ENCODE measurements at regions not wholly inside any gene's neighbourhood (a gene's known extent, or its start where the extent isn't known, plus 50 kb on each side); places are given as distances from the start of the nearest gene placed in this dataset.
"Not testable (repeated sequence)": the region's sequence is repeated elsewhere in the genome, so short reads cannot be mapped to it uniquely, and the experiment has no call there.

DNA sequence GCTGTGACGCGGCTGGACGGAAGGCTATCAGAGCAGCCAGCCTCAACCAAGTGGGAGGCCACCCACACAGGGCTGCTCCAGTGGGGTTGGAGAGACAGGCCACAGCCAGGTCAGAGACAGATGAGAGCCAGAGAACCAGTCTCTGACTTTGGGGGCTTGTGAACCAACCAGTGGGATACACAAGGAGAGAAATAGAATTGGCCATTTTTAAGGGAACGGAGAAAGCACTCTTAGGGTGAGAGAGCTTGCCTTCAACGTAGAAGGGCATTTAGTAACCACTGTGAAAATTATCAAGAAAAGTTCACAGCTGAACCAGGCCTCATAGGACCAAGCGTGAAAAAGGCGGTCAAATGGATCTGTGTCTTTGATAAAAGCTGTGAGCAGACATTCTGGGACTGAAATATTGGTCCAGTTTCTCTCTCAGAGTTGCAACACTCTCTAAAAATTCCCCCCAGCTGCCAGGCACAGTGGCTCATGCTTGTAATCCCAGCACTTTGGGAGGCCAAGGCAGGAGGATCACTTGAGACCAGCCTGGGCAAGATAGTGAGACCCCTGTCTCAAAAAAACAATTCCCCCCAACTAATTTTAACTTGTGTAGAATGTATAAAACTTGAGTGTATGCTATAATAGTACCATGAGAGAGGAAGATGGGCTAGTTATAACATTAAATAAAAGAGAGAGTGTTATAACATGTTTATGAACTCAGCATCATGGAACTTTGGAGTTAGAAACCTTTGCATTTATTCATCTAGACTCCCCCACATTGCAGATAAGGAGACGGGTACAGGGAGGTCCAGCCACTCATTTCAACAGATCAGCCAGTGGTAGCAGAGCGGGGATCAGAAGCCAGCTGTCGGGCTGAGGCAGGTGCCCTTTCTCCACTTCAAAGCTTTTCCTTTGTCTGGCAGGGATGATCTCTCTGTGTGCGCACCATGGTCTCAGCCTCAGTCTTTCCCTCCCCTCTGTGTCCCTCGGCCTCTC, 132.2 kb downstream of the NPIPB11 start:
- DNase-seq (ENCODE audit: low read depth in 2 of 2) = not testable (repeated sequence)

DNA sequence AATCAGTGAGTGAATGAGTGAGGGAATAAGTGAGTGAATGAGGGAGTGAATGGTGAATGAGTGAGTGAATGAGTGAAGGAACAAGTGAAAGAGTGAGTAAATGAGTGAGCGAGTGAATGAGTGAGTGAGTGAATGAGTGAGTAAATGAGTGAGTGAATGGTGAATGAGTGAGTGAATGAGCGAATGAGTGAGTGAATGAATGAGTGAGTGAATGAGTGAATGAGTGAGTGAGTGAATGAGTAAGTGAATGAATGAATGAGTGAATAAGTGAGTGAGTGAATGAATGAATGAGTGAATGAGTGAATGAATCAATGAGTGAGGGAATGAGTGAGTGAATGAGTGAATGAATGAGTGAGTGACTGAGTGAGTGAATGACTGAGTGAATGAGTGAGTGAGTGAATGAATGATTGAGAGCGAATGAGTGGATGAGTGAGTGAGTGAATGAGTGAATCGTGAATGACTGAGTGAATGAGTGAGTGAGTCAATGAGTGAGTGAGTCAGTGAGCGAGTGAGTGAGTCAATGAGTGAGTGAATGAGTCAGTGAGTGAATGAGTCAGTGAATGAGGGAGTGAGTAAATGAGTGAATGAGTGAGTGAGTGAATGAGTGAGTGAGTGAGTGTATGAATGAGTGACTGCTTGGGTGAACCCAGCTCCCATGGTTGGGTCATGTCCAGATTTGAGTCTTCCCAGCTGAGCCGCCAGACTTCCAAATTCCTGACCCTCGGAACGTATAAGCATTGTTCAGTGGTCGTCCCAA, 133.0 kb downstream of the NPIPB11 start:
- not testable (repeated sequence) for DNase-seq (ENCODE audit: low read depth in 2 of 2)

DNA sequence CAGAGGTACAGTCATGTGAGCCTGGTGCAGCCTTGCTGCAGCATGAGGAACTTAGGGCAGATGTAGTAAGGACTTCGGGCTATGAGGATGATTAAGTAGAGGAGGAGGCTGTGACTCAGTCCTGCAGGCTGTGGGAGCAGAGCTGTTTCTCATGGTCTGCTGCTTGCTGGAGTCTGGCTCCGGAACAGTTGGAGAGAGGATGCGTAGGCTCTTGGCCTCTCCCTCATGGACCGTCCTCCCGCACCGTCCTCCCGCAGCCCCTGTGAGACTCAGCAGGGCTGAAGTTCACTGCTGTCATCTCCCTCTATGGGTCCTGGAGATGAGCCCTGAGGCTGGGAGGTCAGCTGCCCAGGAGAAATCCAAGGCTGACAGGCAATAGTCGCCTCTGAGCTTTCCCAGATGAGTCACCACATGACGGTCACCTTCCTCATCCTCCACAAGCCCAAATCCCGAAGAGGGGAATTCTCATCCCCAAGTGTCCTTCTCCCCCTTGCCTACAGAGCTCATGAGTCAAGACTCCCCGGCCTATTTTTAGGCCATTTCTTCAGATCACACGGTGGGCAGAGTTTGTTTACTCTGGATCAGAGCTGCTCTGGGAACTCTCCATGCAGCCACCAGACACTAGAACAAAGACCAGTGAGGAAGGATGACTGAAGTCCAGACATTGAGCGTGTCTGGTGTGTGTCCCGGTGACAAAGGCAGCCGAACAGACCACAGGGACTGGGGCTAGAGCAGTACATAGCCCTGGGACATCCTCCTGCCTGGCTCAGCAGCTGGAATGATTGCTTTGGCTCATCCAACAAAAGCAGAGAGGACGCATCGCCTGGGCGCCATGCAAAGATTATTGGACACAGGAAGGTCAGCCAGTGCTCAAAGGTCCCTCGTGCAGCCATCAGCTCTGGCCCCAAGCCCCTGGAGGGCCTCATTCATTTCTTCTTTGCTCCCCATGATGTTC, 134.5 kb downstream of the NPIPB11 start:
- not testable (repeated sequence) for DNase-seq (ENCODE audit: low read depth in 2 of 2)

DNA sequence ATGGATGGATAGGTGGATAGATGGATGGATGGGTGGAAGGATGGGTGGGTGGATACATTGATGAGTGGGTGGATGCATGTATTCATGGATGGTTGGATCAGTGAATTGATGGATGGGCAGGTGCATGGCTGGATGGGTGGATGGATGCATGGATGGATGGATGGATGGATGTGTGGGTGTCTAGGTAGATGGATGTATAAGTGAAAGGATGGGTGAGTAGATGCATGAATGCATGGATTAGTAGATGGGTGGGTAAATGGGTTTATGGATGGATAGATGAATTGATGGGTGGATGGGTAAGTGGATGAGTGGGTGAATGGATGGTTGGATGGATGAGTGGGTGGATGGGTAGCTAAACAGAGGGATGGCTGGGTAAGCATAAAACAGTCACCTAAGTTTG, 135.6 kb downstream of the NPIPB11 start:
- not testable (repeated sequence) for DNase-seq (ENCODE audit: low read depth in 2 of 2)

DNA sequence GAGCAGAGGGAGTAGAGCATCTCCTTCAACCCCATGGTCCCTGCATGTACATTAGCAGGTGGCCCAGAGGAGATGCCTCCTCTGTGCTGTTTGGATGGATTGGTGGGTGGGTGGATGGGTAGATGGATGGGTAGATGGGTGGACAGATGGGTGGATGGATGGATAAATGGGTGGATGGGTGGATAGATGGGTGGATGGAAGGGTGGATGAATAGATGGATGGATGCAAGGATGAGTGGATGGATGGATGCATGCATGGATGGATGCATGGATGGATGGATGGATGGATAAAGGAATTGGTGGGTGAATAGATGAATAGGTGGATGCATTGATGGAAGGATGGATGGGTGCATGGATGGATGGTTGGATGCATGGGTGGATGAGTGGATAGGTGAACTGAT, 136.5 kb downstream of the NPIPB11 start:
- DNase-seq (ENCODE audit: low read depth in 2 of 2) = not testable (repeated sequence)

DNA sequence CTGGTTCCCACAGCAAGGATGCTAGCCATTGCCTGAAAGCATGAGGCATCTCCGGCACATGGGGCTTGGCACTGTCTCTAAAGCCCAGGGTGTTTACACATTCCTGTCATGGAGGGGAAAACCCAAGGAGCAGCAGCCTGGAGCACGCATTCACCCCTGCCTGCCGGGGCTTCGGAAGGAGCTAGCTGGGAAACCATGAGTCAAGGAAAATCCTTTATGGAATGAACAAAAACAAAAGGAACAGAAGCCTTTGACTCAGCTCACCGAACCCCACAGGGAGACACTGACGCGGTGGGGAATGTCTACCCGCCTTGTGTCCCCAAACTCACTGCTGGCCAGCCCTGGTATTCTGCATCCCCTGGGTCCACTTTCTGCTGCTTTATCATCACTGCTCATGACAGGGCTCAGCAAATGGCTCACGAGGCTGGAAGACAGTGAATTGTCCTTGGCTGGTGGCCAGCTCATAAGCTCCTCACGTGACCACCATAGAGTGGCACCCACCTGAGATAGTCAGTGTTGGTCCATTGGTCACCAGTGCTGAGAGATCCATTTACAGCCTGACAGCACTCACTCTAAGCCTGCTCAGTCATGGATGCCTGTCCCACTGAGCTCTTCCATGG, 137.2 kb downstream of the NPIPB11 start:
- not testable (repeated sequence) for DNase-seq (ENCODE audit: low read depth in 2 of 2)

DNA sequence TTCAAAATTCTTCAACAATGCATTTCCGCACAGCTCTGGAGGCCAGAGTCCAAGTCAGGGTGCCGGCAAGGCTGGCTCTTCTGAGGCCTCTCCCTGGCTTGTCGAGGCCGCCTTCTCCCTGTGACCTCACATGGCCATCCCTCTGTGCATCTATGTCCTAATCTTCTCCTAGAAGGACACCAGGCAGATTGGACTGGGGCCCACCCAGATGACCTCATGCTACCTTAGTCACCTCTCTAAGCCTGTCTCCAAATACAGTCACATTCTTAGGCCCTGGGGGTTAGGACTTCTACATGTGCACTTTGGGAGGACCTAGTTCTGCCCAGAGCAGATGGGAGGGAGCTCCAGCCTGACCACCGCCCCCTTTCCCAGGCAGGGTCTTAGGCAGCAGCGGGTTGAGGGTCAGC, 137.7 kb downstream of the NPIPB11 start:
- not testable (repeated sequence) for DNase-seq (ENCODE audit: low read depth in 2 of 2)

DNA sequence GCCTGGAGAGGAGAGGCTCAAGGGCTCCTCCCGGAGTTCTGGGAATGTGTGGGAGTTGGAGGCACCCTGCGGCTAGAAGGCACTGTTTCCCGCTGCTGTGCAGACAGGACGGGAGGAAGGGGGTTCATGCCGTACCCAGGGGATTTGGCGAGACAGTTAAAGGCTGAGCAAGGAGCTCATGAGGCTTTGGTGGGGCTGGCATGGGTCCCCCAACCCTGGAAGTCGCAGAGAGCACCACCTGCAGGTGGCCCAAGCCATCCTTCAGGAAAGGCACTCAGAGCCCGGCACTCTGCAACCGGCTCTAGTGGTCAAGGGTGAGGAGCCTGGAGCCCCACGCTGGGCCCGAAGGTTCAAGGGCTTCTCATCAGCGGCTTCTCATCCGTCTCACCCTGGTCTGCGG, 138.2 kb downstream of the NPIPB11 start:
- not testable (repeated sequence) for DNase-seq (ENCODE audit: low read depth in 2 of 2)

DNA sequence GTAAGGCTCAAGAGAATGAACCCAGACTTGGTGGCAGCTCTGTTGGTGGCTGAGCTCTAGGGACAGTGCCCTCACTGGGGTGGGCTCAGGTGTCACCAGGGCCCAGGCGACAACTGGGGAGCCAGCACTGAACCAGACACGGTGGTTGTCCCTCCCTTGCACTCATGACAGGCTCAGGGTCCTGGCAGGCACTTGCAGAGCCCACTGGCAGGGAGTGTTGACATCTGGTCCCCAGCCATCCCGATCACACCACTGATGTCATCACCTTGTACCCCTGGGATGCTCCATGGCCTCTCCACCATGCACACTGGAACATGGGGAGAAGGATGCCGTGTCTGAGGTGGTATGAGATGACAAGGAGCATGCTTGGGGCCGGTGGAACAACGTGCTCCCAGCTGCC, 138.6 kb downstream of the NPIPB11 start:
- DNase-seq (ENCODE audit: low read depth in 2 of 2) = not testable (repeated sequence)

DNA sequence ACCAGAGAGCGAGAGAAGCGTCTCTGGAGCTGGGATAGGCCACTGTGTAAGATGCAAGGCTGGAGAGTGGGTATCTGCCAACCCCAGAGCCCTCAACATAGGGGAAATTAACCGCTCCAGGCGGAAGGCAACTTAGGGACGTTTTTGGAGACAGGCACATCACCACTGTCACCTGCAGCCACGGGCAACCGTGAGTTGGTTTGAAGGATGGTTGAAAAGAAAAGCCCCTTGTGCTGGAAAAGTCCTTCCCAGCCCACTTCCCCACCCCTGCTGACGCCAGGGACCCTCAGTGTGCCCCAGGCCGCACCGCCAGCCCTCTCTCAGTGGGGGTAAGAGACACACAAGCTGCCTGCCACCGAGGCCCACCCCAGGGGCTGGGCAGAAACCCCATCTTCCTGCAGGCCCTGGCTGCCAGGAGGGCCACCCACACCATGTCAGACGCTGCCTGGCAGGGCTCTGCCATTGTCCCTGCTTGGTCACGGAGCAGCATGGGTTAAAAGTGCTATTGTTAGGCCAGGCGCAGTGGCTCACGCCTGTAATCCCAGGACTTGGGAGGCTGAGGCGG, 139.4 kb downstream of the NPIPB11 start:
- DNase-seq (ENCODE audit: low read depth in 2 of 2) = not testable (repeated sequence)

DNA sequence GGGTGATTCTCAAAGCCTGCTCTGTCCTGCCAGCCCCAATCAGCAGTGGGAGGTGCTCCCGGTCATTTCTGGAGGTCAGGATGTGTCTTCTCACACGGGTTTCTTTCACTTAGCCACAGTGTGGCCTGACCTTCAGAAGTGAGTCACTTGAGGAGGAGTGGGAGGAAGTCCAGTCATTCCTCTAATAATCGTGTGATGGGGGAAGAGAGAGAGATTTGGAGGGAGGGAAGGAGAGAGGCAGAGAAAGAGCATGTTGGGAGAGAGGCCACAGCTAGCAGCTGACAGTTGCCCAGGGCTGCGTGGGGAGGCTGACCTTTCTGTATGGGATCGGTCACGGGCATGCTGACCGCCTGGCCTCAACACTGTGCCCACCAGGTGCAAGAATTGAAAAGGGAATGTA, 139.9 kb downstream of the NPIPB11 start:
- peak in 1 of 2 donors; percentile 21 for DNase-seq (ENCODE audit: low read depth in 2 of 2)

DNA sequence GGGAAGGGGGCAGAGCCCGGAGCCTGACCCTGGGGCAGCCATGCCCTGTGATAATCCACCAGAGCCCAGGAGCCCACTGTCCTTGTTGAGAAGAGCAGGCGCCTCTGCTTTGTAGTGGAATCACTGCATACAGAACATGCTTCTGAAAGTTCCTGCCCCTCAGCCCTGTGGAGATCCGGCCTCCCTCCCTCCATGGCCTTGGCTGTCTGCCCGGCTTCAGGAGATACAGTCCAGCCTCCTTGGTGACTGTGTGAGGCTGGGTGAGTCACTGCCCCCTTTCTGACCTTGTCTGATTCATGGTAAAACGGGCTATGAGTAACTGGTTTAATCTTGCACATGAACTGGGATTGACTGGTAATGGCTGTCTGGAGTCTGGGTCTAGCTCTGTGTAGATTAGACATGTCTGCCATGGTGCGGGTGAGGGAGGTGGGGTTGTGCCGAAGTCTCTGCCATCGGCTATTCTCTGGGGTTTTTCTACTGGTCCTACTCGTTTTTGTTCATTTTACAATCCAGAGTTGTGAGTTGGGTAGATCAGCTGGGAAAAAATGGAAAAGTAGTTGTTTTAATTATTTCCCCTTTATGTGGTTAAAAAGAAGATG, 141.2 kb downstream of the NPIPB11 start:
- DNase-seq (ENCODE audit: low read depth in 2 of 2) = peak; percentile 22 to 28

DNA sequence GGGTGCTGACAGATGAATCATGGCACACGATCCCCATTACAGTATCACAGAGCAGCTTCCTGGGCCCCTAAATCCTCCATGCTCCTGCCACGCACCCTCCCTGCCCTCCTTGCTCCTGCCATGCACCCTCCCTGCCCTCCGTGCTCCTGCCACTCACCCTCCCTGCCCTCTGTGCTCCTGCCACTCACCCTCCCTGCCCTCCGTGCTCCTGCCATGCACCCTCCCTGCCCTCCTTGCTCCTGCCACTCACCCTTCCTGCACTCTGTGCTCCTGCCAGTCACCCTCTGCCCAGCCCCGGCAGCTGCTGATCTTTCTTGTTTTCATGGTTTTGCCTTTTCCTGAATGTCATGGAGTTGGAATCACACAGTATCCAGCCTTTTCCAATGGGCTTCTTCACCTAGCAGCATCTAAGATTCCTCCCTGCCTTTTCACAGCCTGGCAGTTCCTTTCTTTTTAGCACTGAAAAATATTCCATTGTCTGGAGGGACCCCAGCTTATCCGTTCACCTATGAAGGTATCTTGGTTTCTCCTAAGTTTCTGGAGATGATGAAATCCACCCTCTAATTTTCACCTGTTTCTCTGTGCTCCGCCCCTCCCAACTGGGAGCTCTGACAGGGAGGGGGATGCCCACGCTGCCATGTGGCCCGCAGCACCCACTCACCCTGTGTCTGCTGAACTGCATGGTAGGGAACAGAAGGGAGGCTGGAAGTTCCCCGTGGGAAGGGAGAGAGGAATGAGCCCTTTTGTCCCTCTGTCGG, 142.3 kb downstream of the NPIPB11 start:
- DNase-seq (ENCODE audit: low read depth in 2 of 2) = not testable (repeated sequence)

DNA sequence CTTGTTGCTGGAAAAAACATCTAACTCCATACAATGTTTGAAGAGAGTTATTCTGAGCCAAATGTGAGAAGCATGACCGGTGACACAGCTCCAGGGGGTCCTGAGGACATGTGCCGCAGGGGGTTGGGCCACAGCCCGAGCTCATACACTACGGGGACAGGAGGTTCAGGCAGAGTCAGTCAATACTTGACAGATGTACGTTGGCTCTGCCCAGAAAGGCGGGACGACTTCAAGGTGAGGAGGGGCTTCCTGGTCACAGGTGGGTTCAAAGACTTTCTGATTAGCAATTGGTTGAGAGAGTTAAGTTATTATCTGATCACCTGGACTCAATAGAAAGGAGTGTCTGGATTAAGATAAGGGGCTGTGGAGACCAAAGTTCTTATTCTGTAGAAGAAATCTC, 143.8 kb downstream of the NPIPB11 start:
- not testable (repeated sequence) for DNase-seq (ENCODE audit: low read depth in 2 of 2)

DNA sequence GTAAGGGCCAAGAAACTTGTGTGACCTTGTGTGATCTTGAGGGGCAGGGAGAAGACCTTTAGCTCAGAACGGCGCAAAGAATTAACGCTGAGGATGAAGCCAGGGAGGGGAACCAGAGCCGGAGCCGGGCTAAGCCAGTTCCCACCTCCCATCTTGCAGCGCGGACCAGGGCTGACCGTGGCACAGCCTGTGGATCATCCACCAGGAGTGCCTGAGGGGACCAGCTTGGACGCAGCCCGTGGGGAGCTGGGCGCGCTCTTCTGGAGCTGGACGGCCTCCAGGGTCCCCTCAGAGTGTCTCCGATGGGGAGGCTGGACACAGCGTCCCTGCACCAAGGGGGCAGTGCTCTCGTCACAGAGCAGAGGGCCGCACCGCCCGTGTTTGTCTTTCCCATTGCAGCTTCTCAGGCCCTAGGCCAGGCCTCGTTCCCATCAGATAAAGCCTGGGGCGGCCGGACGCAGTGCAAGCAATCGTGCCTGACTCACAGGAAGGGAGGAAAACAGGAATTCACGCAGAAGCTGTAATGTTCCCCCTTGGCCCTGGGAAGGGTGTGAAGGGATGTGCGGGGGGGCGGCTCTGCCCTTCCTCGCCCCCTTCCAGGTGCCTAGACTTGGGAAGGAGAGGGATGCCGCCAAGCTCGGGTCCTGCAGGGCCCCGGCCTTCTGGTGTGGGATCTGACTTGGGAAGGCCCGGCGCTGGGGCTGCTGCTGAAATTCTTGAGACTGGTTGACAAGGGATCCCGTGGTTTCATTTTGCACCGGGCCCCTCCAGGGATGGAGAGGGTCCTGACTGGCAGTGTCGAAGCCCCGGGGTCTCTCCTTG, 144.9 kb downstream of the NPIPB11 start:
- not testable (repeated sequence) for DNase-seq (ENCODE audit: low read depth in 2 of 2)

DNA sequence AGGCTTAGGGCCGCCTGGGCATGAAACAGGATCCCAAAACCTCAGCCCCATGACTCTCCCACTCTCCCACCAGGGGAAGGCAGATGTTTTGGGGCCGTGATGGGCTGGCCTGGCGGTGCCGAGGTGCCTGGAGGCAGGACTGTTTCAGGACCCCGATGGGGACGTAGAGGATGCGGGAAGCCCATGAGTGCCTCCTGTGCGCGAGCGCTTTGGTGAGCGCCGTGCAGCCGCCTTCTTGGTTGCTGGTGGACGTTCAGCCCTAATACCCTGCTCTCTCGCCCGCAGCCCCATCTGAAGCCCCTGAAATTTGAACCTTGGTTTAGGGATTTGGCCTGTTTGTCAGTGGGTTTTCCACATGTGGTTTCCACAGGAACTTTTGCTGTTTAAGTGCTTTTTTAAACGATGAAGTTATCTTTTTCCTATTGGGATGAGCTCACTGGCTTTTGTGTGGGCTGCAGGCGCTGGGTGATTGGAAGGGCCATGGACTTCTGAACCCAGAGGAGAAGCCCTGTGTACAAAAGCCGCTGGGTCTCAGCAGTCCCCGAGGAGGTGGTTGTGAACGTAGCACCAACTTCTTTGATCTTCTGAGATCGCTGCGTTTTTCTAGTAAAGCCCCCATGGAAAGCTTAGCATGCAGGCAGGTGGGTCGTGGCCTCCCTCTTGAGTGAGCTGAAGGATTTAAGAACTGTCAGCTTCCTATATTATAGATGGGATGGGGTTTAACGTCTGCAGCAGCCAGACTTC, 145.7 kb downstream of the NPIPB11 start:
- DNase-seq (ENCODE audit: low read depth in 2 of 2) = not testable (repeated sequence)

DNA sequence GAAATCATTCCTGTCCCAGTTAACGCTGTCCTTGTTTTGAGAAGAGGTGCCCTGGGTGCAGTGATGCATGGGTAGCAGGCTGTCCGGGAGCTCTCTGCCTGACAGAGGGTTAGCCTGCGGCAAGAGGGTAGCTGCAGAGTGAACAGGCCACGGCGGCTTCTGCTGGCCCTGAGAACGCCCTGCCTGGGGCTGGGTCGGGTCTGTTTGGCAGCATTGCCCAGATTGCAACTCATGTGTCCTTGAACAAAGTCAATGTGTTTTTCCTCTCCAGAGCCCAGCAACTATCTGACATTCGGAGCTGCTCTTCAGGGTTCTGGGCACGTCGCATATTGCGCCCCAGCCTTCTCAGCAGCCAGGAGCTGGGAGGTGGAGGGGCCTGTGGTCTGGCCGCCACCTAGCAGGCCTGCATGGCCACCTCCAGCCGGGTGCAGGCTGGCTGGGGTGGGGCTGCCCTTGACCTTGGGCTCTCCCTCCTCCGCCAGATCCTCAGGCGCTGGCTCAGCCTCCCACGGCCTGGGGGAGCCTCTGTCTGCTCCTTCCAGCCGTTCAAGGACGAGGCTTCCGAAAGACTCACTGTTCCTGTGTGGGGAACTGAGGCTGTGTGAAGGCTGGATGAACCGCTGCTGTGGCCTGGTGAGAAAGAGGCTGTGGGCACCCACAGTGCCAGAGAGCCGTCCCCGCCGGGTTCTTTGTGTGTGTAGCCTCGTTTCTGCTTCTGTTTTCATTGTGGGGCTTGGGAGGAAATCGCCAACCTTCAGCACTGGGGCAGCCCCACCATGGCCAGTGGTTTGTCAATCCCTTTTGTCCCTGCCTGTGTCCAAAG, 146.7 kb downstream of the NPIPB11 start:
- not testable (repeated sequence) for DNase-seq (ENCODE audit: low read depth in 2 of 2)
